Dermis microvascular lymphatic vessel endothelial cell (primary cell): ENCODE measurements at regions not wholly inside any gene's neighbourhood (a gene's known extent, or its start where the extent isn't known, plus 50 kb on each side); places are given as distances from the start of the nearest gene placed in this dataset.

ENCODE experiments used
- DNase-seq, 2 donors: peaks; one replicate each; pipeline versions ENCODE4 v3.0.0 to v3.0.0-alpha.2; 2010; ENCODE audit warnings: low read depth in 2 of 2

- no peak for DNase-seq
Observed at GRCh38 chr2:225140723-225141122, 98.5 kb upstream of the DOCK10 start.

DNA sequence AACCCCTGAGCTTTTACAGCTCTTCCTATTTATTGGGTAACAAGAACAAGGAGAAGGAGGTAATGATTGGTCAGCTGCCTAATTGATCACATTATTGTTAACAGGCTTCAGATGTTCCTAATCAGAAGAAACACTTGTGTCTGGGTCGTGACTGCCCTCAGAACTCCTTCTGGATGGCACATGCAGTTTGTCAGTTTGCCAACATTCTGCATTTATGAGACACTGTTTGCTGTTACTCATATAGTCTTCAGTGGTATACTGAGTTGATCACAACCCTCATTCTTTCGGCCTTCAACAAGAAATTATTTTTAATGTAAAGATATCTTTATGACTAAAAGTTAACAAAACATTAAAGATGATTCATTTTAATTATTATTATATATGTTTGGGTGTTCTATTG, 95.7 kb upstream of the DOCK10 start:
- no peak for DNase-seq

DNA sequence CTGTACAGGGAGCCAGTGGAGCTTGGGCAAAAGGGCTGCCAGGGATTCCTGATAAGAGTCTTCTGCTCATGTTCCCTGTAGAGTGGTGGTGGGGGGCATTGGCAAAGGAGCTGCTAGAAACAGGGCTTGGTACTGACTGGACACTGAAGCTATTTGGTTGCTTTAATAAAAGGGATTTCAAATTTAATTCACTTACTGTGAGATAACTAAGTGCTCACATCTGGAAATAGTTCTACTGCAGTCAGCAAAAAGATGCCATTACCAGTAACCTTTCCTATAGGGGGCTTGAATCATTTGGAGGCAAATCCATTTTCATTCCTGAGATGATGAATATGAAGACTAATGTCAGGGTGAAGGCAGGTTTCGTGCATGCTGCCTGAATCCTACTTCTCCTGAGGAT, 94.3 kb upstream of the DOCK10 start:
- DNase-seq: no peak

DNA sequence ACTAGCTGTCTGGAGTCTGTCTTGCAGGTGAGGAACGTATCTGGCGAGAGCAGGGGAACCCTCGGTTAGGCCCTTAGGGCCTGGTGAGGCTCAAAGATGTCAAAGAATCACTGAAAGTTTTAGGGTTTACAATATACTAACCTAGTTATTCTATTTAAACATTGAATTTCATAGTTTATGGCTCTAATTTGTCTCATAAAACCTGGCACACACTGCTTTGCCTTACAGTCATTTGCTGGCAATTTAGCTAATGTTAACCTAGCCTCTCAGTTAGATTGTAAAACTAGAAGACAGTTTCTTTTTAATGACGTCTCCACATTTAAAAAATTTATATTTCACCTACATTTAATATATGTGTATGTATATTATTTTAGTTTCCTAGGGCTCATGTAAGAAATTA, 89.6 kb upstream of the DOCK10 start:
- no peak for DNase-seq

- DNase-seq: no peak
Observed at GRCh38 chr2:225130093-225130492, 87.8 kb upstream of the DOCK10 start.

- DNase-seq: no peak
Observed at GRCh38 chr2:225124311-225125017, 82.2 kb upstream of the DOCK10 start.

GRCh38 chr2:225122583-225123486, 80.6 kb upstream of the DOCK10 start:
- DNase-seq: peak in 1 of 2 donors; percentile 19

DNA sequence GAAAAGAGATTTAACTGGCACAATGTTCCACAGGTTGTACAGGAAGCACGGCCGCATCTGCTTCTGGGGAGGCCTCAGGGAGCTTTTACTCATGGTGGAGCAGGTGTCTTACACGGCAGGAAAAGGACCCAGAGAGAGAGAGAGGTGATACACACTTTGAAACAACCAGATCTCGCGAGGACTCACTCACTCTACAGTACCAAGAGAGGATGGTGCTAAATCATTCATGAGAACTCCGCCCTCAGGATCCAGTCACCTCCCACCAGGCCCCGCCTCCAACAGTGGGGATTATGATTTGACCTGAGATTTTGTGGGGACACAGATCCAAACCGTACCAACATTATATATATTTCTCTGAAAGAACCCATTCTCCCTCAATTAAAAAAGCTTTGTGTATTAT, 79.7 kb upstream of the DOCK10 start:
- DNase-seq: no peak

- no peak for DNase-seq
Observed at GRCh38 chr2:225120186-225120585, 77.9 kb upstream of the DOCK10 start.

- no peak for DNase-seq
Observed at GRCh38 chr2:225117051-225117716, 74.9 kb upstream of the DOCK10 start.

- DNase-seq: no peak
Observed at GRCh38 chr2:225114786-225115323, 72.6 kb upstream of the DOCK10 start.

DNA sequence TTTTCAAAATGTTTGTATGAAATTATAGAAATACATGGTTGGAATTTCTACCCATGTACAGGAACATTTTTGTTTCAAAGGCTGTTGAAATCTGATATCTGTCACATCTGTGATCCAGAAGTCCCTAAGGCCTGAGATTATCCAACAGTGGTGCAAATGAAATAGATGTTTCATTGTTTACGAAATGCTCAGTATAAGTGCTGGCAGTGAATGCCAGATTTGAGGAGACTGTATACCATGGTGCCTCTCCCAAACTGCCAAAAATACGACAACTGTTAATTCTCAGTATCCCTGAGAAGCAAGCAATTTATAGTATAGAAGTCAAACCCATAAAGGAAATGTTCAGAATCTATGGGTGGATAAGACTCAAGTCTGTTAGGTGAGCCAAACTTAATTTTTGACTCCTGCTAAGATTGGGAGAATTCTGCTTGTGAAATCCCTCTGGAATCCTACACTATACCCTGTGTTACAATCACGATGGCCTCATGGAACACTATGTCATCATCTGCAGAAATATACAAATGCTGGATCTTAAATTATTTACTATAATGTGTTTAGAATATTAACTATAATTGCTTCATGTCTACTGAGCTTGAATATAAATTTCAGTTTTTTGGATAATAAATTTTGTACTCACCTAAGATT, 71.2 kb upstream of the DOCK10 start:
- no peak for DNase-seq

DNA sequence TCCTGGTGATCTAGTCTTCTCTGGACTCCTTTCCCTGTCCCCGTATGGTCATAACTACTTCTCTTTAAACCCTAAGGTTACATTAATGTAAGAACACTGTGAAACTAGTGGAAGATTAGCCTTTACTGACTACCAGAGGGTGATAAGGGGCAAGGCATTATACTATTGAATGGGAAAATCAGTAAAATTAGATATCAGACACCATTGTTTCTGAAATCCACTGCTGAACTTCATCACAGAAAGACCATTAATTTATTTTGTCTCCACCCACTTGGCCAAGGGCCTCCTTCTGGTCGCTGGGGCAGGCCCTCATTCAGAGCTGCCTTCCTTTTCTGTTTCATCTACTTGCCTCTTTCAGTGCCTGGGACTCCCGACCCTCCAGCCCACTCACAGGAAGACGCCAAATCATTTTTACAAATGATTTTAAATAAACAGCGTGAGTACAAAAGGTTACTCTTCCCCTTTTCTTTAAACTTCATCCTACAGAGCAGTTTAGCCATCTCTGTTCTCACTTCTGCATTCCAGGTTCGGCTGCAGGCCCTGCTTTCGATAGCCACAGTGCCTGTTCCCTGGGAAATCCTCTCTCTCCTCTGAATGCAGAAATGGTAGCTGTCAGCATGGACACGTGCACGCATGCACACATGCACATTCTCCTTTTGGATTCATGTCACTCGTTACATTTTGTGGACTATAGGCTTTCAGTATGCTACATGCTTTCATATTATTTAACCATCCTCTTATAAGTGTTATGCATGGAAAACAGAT, 70.3 kb upstream of the DOCK10 start:
- DNase-seq: no peak

DNA sequence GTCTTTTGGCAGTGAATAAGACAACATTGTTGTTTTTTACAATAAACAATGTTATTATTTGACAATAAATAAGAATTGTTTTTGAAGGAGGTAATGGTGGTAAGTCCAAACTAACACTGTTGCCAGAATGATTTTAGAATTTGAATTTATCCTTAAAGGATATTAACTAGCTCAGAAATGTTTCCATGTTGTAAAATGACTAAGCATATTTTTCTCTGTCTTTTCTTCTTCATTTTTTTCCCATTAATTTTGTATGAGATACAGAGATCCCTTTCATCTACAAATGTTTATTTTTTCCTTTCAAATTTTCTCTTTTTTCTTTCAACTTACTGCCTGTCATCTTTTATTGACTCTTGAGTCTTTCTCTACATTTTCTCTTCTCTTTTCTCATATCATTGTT, 66.5 kb upstream of the DOCK10 start:
- no peak for DNase-seq

- no peak for DNase-seq
Observed at GRCh38 chr2:225104971-225105370, 62.7 kb upstream of the DOCK10 start.

DNA sequence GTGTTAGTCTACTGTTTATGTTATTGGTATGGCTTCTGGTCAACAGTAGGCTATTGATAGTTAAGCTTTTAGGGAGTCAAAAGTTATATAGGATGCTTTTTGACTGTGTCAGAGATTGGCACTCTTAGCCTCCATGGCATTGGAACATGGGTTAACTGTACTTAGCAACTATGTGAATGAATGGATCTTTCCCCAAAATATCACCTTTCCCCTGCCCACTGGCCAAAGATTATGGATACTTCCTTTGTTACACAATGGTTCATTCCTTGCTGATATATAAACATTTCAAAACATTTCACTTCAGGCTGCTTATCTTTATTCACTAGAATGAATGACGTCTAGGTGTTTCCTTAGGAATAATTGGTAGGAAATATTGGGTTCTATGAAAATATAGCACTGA, 62.1 kb upstream of the DOCK10 start:
- DNase-seq: no peak

- peak in 1 of 2 donors; percentile 2 for DNase-seq
Observed at GRCh38 chr2:225103737-225104141, 61.5 kb upstream of the DOCK10 start.

DNA sequence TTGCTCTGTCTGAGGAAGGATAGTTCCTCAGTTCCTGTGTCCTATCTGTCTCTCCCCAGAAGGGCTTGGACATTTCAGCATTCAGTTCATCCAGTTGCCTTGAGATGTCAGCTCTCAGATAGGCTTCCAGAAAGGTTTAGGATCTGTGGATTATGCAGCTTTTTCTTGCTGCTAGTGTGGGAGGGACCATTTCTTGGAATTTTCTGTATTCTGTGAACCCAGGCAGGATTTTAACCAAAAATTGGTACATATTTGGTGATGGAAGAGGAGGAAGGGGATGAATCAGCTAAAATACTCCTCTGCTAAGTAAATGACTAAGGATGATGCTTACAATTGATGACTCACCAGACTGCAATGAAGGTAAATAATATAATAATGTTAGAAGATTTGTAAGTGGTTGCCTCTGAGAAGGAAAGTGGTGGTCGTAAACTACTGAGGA, 58.6 kb upstream of the DOCK10 start:
- peak in 1 of 2 donors; percentile 69 for DNase-seq

DNA sequence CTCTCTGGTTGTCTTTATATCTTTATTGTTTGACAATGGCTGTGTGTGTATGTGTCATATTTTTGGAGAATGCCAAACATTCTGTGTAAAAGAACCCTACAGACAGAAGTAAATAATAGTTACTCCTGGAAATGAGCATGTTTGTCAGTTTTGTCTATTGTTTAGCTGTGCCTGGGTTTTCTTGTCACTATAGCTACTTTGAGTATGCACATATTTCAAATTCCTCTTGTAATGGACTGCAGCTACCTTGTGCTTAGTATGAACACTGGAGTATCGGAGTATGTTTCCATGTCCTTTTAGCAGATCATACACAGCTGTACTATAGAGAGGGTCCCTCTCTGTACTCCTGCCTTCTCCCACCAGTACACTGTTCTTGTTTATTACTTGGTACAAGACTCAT, 58.0 kb upstream of the DOCK10 start:
- DNase-seq: peak in 1 of 2 donors; percentile 49

GRCh38 chr2:225097035-225097434, 54.8 kb upstream of the DOCK10 start:
- no peak for DNase-seq
